Muscle layer of duodenum (tissue), 2 donors: ENCODE measurements at regions not wholly inside any gene's neighbourhood (a gene's known extent, or its start where the extent isn't known, plus 50 kb on each side); places are given as distances from the start of the nearest gene placed in this dataset.

ENCODE experiments used
- H3K27ac ChIP-seq: one replicate; pipeline ENCODE4 v1.7.0; 2013; ENCODE audit warnings: mild to moderate bottlenecking, low read length
- H3K27me3 ChIP-seq: one replicate; pipeline ENCODE4 v1.7.0; 2013; ENCODE audit warnings: low read depth, mild to moderate bottlenecking, control low read depth, low read length
- H3K36me3 ChIP-seq, 2 donors: one replicate each; pipeline ENCODE4 v1.7.0; 2013; ENCODE audit warnings: low read length in 2 of 2, control low read depth in 1 of 2, mild to moderate bottlenecking in 1 of 2; ENCODE audit not compliant: insufficient read depth in 2 of 2, control insufficient read depth in 1 of 2
- H3K4me1 ChIP-seq, 2 donors: one replicate each; pipeline ENCODE4 v1.7.0; 2013; ENCODE audit warnings: low read length in 2 of 2, mild to moderate bottlenecking in 2 of 2, control low read depth in 1 of 2, moderate library complexity in 1 of 2; ENCODE audit not compliant: insufficient read depth in 2 of 2, control insufficient read depth in 1 of 2
- H3K4me3 ChIP-seq, 2 donors: one replicate each; pipeline ENCODE4 v1.7.0; 2013; ENCODE audit warnings: low read length in 2 of 2, low read depth in 1 of 2, mild to moderate bottlenecking in 1 of 2
- H3K9me3 ChIP-seq, 2 donors: one replicate each; pipeline ENCODE4 v1.7.0; 2013; ENCODE audit warnings: low read length in 2 of 2, control low read depth in 1 of 2, mild to moderate bottlenecking in 1 of 2; ENCODE audit not compliant: control insufficient read depth in 1 of 2
- donor health status: healthy.

- H3K27ac ChIP-seq = no peak overlapping the region
- no peaks in the 10 kb centered on the region for H3K36me3 ChIP-seq
- H3K4me3 ChIP-seq = no peak overlapping the region
- no peaks in the 10 kb centered on the region for H3K9me3 ChIP-seq
- H3K27me3 ChIP-seq = no peaks in the 10 kb centered on the region
- H3K4me1 ChIP-seq = no peaks in the 10 kb centered on the region
Measured at GRCh38 chr14:101113108-101113612, 209.6 kb upstream of the RTL1 start.

GRCh38 chr14:101113835-101114725 lies 210.6 kb upstream of the RTL1 start:
- no peak overlapping the region for H3K4me3 ChIP-seq

GRCh38 chr14:101114726-101115515 lies 211.4 kb upstream of the RTL1 start:
- peaks cover 0 to 2% of the 10 kb centered on the region in 2 donors for H3K4me1 ChIP-seq
- no peaks in the 10 kb centered on the region for H3K9me3 ChIP-seq
- no peak overlapping the region for H3K4me3 ChIP-seq
- H3K27me3 ChIP-seq = no peaks in the 10 kb centered on the region
- H3K27ac ChIP-seq = no peak overlapping the region
- no peaks in the 10 kb centered on the region for H3K36me3 ChIP-seq

More at GRCh38 chr14:101113835-101114725, 210.6 kb upstream of the RTL1 start:
- Histone ChIP-seq H3K27ac (no peak overlapping the region), H3K4me1 (no peaks in the 10 kb centered on the region), H3K9me3 (no peaks in the 10 kb centered on the region), H3K27me3 (no peaks in the 10 kb centered on the region), H3K36me3 (no peaks in the 10 kb centered on the region)

GRCh38 chr14:101115652-101116051 lies 212.1 kb upstream of the RTL1 start:
- H3K9me3 ChIP-seq = no peaks in the 10 kb centered on the region
- no peaks in the 10 kb centered on the region for H3K27me3 ChIP-seq
- no peak overlapping the region for H3K27ac ChIP-seq
- H3K4me1 ChIP-seq = peaks cover 0 to 4% of the 10 kb centered on the region in 2 donors
- H3K4me3 ChIP-seq = no peak overlapping the region
- H3K36me3 ChIP-seq = no peaks in the 10 kb centered on the region

GRCh38 chr14:101116065-101116464 lies 212.5 kb upstream of the RTL1 start:
- no peak overlapping the region for H3K4me3 ChIP-seq
- no peaks in the 10 kb centered on the region for H3K36me3 ChIP-seq
- H3K9me3 ChIP-seq = no peaks in the 10 kb centered on the region
- H3K4me1 ChIP-seq = peaks cover 0 to 6% of the 10 kb centered on the region in 2 donors
- H3K27ac ChIP-seq = no peak overlapping the region
- H3K27me3 ChIP-seq = no peaks in the 10 kb centered on the region

GRCh38 chr14:101116486-101117130 lies 213.1 kb upstream of the RTL1 start:
- no peaks in the 10 kb centered on the region for H3K36me3 ChIP-seq
- no peaks in the 10 kb centered on the region for H3K9me3 ChIP-seq
- H3K4me1 ChIP-seq = peaks cover 0 to 6% of the 10 kb centered on the region in 2 donors
- no peak overlapping the region for H3K4me3 ChIP-seq
- no peaks in the 10 kb centered on the region for H3K27me3 ChIP-seq
- H3K27ac ChIP-seq = no peak overlapping the region

GRCh38 chr14:101117543-101117942 lies 214.0 kb upstream of the RTL1 start:
- no peak overlapping the region for H3K4me3 ChIP-seq
- peaks cover 0 to 6% of the 10 kb centered on the region in 2 donors for H3K4me1 ChIP-seq
- H3K27me3 ChIP-seq = no peaks in the 10 kb centered on the region
- no peaks in the 10 kb centered on the region for H3K9me3 ChIP-seq
- no peaks in the 10 kb centered on the region for H3K36me3 ChIP-seq
- H3K27ac ChIP-seq = no peak overlapping the region

GRCh38 chr14:101118233-101118632 lies 214.7 kb upstream of the RTL1 start:
- no peaks in the 10 kb centered on the region for H3K27me3 ChIP-seq
- peaks cover 0 to 6% of the 10 kb centered on the region in 2 donors for H3K4me1 ChIP-seq
- H3K4me3 ChIP-seq = no peak overlapping the region
- no peak overlapping the region for H3K27ac ChIP-seq
- H3K36me3 ChIP-seq = no peaks in the 10 kb centered on the region
- H3K9me3 ChIP-seq = no peaks in the 10 kb centered on the region

GRCh38 chr14:101118746-101119591 lies 215.4 kb upstream of the RTL1 start:
- Histone ChIP-seq H3K36me3 (no peaks in the 10 kb centered on the region), H3K9me3 (no peaks in the 10 kb centered on the region), H3K4me1 (peaks cover 0 to 6% of the 10 kb centered on the region in 2 donors), H3K27ac (no peak overlapping the region), H3K4me3 (no peak overlapping the region), H3K27me3 (no peaks in the 10 kb centered on the region)

GRCh38 chr14:101119830-101120571 lies 216.5 kb upstream of the RTL1 start:
- Histone ChIP-seq H3K27ac (no peak overlapping the region), H3K9me3 (no peaks in the 10 kb centered on the region), H3K4me1 (peaks cover 0 to 6% of the 10 kb centered on the region in 2 donors), H3K27me3 (no peaks in the 10 kb centered on the region), H3K36me3 (no peaks in the 10 kb centered on the region), H3K4me3 (peak overlapping the region; percentile 33 to 44)
